HG02571 (cell line): ENCODE measurements at regions not wholly inside any gene's neighbourhood (a gene's known extent, or its start where the extent isn't known, plus 50 kb on each side); places are given as distances from the start of the nearest gene placed in this dataset.
"Not testable (repeated sequence)": the region's sequence is repeated elsewhere in the genome, so short reads cannot be mapped to it uniquely, and the experiment has no call there.

Experiments
- ATAC-seq: cut with Tn5 transposase; IDR thresholded peaks from one replicate; pipeline ENCODE4 v1.9.1; 2021; ENCODE audit warnings: mild to moderate bottlenecking, moderate library complexity; ENCODE audit not compliant: unreplicated experiment

DNA sequence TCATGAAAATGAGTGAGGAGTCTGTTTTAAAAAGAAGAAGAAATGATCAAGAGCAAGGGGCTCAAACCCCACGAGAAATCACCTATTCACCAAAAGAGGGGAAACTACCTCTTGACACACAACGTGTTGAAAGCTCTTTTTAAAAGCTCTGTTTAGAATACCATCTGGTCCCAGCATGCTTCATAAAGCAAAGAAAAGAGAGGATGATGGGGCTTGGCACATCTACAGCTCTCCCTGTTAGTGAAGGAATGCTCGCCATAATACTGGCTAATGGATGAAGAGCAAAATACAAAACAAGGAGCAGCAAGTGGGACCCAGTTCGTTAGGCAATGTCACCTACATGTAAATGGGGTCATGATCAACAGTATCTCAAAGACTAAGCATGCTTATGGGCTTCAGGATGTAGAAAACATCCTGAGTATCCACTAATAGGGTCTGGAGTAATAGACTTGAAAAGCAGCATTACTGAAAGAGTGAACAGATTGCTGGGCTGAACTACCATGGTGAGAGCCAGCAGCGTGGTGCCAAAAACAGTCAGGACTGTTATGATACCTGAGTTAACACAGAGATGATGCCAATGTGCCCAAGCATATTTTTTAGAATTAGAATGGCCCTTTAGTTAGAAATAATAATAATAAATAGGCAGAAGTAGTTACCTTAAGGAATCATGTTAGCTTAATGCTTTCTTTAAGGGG, 159.7 kb upstream of the POU1F1 start:
- no peak for ATAC-seq

DNA sequence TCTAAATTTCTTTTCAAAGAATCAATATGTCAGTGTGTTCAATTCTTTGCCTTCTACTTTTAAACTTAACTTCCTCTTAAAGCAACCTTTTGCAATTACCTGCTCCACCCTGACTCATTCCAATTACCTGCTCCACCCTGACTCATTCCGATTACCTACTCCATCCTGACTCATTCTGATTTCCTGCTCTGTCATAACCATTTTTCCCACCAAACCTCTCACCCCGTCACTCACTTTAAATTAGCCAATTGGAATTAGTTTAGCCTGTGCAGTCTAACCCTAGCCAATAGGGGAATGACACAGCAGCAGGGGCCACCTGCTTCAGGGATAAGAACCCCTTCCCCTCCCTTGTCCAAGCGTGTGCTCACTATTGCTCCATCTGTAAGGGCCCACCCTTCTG, 157.1 kb upstream of the POU1F1 start:
- not testable (repeated sequence) for ATAC-seq

DNA sequence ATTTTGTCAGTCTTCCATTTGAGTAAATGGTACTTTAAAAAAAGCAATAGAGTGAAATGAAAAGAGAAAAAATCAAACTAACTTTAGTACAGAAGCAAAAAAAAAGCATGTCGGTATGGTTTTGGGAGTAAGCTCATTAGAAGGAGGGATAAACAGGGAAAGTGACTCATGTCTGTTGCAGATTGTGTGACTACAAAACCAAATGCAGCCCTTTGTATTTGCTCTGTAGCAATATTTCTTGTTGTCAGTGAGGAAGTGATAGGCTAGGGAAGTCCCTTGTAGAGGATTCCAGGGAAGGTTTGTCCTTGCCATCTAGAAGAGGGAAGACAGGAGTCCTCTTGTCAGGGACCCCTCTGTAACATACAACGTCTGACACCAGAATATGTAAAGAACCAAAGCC, 150.5 kb upstream of the POU1F1 start:
- ATAC-seq = no peak

DNA sequence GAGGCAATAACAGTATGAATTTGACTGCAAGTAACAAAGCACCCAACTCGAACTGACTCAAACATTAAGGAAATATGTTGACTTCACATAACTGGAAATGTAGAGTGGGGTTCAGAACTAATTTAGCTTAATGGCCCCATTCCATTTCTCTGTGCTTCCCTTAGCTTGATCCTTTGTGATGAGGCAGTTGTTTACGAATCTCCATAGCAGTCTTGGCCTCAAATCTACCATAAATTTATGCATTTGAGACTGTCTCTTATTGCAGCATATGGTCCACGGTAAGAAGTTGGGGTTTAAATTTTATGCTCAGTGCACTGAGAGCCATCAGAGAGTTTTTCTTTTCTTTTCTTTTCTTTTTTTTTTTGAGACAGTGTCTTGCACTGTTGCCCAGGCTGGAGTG, 148.7 kb upstream of the POU1F1 start:
- no peak for ATAC-seq

DNA sequence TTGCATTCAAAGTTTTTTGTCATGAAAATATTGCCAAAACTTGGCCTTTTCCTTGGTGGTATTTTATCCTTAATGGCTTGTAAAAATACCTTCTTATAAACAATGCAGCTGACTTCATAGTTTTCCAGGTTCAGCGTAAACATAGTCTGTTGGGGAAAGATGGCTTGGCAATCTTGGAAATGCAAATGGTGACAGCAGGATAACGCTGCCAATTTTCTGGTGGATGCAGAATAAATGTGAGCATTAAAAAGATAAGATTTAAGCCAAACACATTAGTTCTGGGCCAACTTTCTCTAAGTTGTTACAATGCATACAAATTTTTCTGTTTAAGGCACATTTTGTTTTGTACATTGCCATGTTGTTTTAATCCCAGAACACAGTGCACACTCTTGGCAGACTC, 147.0 kb upstream of the POU1F1 start:
- ATAC-seq = no peak

DNA sequence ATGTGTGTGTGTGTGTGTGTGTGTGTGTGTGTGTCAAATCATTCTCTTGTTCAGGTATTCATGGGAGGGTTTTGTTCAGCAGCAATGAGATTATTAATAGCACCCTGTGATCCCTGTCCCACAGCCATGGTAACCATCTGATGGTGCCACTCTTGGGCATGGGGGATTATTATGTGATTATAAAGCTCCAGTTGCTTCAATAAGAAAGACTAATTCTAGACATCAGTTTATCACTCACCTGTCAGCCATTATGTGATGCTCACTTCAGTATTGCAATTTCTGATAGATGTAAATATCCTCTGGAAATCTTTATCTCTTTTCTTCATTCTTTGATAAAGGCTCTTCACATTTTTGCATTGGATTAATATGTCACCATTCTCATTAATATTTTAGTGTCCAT, 145.9 kb upstream of the POU1F1 start:
- no peak for ATAC-seq

DNA sequence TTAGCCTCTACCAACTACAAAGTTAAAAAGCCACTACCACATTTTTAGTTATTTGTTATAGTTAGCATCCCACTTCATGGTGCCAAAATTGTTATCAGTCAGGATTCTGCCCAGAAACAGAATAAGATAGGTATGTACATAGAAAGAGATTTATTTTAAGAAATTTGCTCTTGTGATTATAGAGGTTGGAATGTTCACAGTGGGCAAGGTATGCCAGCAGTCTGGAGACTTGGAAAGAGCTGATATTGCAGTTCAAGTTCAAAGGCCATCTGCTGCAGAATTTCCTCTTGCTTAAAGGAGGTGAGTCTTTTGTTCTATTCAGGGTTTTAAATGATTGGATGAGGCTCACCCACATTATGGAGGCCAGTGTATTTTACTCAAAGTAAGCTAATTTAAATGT, 143.8 kb upstream of the POU1F1 start:
- ATAC-seq = no peak

DNA sequence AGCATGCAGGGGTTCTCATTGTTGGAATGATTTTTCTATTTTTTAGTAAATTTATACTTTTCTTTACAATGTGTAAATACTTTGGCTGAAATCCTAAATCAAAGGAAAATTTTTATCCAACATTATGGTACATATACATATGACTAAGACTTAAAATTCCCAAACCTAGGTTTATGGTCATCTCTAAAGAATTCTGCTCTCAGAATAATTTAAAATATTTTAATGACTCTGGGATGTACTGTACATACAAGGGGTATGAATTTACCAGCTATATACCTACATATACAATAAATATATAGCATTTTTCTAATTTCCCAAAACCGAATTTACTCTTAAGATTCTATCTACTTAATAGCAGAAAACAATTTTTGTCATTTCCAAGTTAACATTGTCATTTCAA, 137.9 kb upstream of the POU1F1 start:
- ATAC-seq = no peak

DNA sequence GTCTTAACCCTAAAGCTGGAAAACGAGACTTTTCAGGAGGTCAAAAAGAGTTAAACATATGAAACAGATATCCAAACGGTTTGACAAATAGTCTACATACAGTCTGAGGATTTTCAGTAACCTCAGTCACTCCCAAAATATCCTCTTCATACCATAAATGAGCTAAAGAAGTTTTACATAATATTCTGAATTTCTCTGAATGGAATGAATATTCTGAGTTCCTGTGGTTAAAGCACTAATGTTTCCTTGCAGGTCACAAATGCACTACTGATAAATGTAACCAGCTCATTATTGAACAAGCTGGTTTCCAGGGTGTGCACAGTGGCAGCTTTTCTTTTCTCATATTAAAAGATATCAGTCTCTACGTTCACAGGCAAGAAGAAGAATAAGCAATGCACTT, 137.4 kb upstream of the POU1F1 start:
- no peak for ATAC-seq

DNA sequence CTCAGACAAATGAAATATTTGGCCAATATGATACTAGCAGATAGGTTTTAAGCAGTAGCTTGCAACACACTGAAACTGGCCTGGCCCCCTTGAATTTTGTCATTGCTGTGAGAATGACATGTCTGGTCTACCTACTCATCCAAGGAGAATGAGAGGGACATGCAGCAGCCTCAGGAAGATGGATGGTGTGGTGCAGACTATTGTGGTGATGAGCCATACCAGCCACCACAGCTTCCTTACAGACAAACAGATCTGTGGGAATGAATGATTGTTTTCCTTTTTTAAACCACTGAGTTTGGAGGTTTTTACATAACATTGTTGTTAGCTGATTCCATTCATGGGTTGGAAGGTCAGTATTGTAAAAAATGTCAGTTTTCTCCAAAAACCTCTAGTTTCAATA, 133.7 kb upstream of the POU1F1 start:
- no peak for ATAC-seq

DNA sequence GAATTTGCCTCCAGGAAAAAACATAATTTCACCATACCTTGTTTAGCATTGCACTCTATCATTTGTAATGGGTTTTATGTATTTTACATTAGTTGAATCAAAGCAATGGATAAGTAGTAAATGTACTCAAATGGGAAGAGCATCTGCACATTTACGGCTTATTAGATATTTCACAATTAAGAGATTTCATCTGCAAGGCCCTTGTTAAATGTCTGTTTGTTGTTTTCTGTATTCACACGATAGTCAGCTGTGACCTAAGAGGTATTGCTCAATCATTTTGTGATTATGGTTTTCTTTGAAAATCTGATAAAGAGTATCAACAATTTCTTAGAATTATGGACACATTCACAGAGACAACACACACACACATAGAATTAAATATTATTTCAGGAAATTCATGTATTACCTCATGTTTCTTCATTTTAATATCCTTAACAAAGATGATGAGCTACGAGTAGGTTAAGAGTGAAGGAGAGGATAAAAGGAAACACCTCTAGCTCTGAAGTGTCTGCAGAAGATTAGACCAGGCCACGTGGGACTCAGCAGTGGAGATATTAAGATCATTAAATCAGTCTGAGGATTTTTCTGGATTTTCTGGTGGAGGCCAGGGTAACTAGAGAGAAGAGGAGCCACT, 121.9 kb upstream of the POU1F1 start:
- ATAC-seq = no peak

DNA sequence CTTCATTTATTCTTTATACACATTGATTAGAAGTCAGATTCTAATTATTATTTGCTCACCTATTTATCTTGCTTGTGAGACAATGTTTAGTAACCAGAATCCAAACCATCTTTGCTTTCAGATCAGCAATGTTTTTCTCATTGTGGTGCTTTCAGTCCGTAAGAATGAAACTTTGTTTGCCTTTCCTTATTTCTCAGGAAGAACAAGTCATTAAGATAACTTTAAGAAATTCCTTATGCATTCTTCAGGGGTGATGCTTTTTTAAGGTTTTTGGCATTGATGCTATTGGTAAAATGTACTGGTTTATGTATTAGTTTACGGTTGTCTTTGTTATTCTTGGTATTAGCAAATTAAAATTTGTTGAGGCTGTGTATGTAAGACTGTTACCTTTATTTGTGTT, 120.8 kb upstream of the POU1F1 start:
- ATAC-seq = no peak

DNA sequence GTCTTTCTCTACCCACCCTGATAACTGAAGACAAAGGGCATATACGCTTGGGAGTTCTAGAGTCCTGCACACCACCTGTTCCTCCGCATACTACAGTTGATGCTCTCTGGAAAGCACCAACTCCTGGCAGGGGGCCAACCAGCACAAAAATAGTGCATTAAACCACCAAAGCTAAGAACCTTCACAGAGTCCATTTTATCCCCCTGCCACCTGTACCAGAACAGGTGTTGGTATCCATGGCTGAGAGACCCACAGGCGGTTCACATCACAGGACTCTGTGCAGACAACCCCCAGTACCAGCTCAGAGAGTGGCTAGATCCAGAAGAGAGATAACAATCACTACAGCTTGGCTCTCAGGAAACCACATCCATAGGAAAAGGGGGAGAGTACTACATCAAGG, 114.4 kb upstream of the POU1F1 start:
- ATAC-seq = no peak

DNA sequence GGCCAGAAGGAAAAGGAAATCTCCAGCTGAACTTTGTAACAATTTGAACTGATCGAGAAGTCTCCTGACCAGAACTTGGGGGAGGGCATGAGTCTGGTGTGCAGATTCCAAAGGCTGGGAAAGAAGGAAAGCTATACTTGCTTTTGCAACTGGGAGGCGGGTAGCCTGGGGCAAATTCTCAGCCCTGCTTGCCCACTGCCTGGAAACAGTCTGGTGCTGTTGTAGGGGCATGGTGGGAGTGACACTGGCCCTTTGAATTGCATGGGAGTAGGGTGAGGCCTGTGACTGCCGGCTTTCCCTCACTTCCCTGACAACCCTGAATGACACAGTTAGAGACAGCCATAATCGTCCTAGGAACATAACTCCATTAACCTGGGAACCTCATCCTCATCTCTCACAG, 114.0 kb upstream of the POU1F1 start:
- no peak for ATAC-seq

DNA sequence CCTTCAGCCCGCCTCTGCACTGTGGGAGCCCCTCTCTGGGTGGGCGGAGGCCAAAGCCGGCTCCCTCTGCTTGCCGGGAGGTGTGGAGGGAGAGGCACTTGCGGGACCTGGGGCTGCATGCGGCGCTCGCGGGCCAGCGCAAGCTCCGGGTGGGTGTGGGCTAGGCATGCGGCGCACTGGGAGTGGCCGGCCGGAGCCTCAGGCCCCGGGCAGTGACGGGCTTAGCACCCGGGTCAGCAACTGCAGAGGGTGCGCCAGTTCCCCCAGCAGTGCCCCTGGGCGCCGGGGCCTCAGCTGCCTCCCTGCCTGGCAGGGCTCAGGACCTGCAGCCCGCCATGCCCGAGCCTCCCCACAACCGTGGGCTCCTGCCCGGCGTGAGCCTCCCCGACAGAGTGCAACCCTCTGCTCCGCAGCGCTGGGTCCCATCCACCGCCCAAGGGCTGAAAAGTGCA, 98.9 kb upstream of the POU1F1 start:
- no peak for ATAC-seq

DNA sequence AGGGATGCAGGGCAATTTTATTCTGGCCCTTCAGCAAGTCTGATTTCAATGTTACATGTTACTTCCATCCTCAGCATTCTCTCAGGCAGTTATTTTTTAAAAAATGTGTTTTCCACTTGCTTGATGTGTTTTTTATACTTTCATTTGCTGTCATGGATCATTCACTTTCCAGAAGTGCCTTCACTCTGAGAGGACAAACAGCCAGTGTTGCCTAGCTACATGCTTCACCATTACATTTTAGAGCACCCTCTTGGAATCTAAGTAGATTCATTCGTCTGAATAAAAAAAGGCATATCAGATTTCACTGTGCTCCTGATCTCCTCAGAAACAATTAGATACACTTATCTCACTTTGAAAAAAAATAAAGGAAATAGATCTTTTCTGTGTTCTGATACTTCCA, 93.6 kb upstream of the POU1F1 start:
- no peak for ATAC-seq

DNA sequence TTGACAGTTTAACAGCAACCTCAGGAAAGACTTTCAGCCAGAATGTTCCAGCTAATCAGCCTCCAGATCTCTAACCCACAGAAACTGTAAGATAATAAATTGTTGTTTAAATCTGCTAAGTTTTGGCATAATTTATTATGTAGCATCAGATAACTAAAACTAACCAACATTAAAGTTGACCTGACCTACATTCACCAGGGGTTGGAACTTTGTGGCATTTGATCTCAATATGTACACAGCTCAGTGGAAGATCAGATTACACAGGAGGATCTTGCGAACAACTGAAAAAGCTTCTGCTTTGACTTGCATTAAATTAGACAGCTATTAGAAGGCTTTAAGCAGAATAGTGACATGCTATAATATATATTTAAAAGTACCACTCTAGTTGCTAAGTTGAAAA, 91.4 kb upstream of the POU1F1 start:
- no peak for ATAC-seq

DNA sequence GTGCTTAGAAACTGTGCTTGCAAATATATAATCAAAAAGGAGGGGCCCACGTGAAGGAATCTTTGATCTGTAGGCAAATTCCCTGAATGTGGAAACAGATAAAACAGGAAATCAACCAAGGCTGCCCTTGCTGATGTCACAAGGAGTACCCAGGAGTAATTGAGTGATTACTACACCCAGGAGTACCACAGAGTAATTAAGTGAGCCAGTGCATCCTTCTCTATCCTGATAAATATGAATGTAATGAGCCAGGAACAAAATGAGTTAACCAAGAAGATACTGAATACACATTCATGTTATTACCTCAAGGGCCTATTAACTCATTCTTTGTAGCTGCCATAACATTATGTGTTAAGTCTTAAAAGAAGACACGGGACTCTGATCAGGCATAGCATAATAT, 87.3 kb upstream of the POU1F1 start:
- no peak for ATAC-seq

DNA sequence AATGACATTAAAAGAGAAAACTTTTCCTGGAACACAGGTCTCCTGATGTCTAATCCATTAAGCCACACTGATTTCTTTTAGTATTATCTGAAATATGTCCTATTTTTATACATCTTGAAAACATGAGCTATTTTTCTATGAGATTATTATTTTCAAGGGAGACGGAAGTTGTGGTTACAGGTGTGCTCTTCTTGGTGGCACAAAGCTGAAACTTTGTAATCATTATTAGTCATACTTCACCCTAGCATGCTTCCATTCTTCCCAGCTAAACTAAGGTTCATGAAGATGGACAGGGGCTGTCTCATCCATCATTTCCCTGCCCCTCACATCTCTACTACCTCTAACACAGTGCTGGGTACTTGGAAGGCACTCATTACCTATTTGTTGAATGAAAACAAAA, 85.6 kb upstream of the POU1F1 start:
- no peak for ATAC-seq

DNA sequence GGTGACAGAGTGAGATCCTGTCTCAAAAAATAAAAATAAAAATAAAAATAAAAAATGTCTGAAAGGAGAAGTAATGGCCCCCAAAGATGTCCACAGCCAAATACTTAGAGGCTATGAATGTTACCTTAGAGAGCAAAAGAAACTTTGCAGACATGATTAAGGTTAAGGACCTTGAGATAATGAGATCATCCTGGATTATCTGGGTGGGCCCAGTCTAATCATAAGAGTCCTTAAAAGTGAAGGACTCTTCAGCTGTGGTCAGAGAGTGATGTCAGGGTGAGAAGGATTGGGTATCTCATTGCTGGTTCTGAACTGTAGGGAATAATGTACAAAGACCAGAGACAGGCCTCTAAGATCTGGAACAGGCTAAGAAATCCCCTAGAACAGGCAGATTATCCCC, 84.9 kb upstream of the POU1F1 start:
- no peak for ATAC-seq

DNA sequence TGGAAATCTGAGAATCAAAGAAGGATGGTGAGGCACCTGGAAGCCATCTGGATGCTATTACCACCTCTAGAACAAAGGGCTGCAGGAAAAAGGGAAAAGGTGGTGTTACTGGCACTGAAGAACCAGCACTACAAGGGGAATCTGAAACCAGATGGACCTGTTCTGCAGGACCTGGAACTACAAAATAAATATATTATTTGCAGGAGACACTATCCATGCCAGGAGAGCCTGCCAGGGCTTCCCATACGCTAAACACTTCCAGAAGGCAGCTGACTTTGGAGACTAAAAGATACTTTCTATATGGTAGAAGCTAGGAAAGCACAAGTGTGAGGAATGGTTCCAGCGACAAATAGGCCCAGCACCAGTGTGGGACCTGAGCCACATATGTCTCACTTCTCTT, 83.4 kb upstream of the POU1F1 start:
- no peak for ATAC-seq

DNA sequence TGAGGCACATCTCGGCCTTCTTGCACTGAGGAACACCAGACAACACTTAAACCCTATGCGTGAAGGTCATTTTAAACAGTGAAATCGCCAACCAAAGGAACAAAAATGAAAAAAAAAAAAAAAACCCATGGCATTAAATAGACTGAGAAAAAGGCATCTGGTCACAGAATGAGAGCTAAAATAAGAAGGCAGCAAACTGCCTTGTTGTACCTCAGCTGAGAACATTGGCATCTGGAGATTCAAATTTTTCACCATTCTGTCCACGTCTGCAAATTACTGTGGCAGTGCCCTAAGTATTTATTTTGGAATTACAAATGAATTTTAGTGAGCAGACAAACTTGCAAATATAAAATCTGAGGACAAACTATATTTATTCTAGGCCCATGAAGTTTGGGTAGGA, 82.6 kb upstream of the POU1F1 start:
- no peak for ATAC-seq

DNA sequence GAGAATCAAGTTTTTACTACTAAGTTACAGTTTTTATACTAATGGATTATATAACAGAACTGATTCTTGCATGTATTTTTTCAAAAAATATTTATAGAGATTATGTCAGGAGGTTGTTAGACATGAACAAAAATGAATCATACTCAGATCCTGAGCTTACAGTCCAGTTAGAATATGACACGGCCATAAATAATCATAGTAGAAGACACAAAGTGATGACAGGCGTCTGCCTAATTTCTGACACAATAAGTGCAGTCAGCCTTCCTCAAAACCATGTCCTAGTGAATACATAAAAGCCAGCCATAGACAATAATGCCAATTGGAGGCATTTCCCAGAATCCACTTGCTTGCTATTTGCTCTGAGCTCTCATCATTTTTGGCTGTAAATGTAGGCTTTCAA, 81.7 kb upstream of the POU1F1 start:
- ATAC-seq = no peak
